ENCODE measurements at regions not wholly inside any gene's neighbourhood (a gene's known extent, or its start where the extent isn't known, plus 50 kb on each side); places are given as distances from the start of the nearest gene placed in this dataset.

DNA sequence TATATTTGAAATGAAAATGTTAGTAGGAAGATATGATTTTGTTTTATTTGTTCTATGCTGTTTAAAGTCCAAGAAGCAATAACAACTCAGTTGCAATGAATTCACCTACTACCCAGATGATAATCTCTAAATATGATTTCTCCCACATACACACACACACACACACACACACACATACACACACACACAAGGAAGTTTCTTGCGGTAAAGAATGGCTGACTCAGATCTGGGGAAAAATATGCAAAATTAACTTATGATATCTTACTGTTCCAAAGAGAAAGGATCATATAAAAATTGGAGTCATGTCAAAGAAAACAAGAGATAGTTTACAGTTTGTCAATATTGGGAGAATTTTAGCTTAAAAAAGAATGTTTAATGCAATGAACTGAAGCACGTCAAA lies 456.7 kb downstream of the SLC16A7 start:
- no peak for DNase-seq

DNA sequence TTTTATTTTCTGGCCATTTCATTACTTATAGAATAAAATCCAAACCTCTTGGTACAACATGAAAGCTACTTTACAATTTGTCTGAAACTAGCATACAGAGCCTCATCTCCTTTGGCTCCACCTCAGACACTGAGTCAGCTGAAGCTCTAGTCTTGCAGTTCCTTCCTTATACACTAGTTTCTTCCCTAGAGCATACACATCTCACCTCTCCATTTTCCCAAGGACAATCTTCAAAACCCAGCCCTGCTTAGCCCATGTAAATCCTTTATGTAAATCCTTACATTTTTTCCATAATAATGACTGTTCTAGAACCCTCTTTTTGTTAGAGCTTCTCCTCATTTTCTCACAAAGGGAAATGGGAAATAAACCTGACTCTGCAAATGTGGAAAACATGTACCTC lies 463.4 kb downstream of the SLC16A7 start:
- no peak for DNase-seq

DNA sequence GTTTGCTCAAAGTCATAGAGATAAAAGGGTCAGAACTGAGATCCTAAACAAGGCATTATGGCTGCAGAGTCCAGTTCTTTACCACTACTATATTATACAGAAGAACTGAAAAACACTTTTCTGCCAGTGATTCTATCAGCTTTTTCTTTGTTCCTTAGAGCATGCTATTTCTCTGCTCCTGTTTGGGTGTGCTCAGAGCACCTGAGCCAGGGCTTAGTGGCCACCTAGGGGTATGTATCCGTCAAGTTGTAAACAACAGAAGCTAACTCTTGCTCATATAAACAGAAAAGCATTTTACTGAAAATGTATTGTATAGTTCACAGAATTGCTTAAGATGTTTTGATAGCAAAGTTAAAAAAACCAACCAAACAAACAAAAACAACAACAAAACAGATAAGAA lies 470.8 kb downstream of the SLC16A7 start:
- no peak for DNase-seq

DNA sequence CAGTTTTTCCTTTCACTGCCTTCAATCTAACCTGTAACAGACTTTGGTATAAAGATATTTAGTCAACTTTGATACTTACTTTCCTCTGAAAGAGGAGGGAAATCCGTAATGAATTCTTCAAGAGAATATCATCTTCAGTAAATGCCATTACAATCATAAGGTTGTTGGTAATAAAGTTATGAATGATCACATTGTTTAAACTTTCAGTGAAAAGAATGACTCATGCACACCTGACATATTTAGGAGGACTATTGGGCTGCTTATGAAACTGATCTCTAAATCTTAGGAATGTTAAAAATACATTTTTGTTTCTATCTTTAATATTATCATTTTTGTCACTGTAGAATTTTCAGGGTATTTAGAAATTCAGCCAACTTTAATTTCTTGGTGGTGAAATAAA lies 474.7 kb downstream of the SLC16A7 start:
- DNase-seq = no peak

DNA sequence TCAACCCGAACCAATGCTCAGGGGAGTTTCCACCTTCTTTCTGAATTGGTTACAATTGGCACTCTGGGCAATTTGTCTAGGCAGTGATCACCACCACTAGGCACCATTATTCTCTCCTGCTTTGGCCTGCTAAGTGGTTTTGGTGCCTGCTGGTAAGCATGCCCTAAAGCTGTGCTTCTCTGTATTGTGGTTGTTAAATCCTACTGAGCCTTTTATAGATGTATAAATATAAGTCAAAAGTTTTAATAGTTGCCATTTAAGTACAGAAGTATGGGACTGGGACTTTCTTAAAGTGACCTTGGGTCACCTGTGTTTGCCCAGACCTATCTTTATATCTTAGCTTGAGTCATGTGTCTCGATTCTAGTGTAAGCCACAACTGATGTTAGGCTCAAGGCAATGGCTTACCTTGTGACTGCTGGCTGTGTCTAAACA lies 475.9 kb downstream of the SLC16A7 start:
- DNase-seq = no peak

DNA sequence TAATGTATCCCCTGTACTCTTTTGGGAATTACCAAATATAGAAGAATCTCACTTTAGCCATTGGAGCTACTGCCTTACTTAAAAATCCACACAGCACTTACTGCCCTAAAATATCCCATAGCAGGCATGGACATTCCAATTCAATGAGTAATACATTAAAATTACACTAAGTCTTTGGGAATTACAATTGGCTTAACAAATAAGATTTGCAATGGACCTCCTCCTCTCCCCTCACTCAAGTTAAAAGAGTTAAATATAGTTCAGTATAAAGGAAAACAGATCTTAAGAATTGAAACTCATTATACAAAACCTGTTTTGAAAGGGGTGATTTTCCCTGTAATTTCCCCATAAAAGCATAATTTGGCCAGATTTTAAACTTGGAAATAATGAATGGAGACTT lies 477.1 kb downstream of the SLC16A7 start:
- DNase-seq = no peak

DNA sequence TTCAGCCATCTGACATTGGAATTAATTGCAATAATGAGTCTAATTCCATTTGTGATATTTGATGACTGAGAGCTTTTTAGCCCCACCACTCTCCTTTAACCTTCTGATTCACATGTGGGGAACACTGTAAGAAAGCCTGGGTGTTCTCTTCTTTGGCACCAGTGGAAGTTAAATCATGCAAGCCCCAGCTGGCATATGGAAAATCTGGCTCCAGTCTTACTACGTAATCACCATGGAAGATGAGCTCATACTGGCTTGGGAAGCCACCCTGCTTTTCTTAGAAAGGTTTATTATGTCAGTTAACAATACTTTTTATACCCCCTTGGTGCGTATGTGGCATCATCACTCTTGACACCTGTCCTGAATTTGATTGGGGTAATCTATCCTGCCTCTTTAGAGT lies 479.3 kb downstream of the SLC16A7 start:
- DNase-seq = no peak

DNA sequence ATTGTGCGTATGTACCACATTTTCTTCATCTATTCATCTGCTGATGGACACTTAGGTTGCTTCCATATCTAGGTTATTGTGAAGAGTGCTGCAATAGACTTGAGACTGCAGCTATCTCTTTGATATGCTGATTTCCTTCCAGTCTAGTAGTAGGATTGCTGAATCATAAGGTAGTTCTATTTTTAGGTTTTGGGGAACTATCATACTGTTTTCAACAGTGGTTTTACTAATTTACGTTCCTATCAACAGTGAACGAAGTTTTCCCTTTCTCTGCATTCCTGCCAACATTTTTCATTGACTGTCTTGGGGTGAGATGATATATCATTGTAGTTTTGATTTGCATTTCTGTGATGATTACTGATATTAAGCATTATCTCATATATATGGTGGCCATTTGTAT lies 482.2 kb downstream of the SLC16A7 start:
- DNase-seq = peak; percentile 6

DNA sequence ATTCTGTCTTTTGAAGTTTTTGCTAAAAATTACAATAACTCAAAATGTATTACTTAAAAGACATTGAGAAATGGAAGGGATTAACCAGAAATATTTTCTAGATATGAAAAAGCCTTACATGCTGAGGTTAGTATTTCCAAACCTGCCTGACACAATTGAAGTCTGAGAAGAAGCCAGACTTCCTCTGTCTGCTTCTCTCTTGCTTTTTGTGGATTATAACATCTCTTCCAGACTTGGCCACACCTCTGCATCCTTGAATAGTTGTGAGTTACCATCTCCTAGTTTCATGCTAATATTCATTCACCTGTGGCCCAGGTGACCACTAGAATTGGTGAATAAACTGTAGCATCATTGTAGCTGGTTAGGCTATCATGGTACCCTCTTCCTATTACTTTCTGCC lies 497.6 kb downstream of the SLC16A7 start:
- no peak for DNase-seq

DNA sequence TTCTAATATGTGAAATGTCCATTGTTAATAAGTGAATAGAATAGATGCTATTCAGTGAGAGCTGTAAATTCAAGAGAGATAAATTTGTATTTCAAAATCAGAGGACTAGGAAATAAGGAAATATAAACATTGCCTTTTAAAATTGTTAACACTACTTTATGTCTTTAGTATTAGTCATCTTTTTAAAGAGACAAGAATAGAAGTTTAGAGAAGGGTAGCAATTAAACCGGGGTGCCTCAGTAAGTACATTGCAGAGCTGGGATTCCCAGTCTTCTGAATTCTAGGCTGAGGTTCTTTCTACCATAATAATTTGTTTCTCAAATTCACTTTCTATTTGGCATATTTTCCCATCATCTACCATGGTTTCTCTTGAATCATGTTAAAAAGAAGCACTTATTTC lies 498.6 kb downstream of the SLC16A7 start:
- no peak for DNase-seq

DNA sequence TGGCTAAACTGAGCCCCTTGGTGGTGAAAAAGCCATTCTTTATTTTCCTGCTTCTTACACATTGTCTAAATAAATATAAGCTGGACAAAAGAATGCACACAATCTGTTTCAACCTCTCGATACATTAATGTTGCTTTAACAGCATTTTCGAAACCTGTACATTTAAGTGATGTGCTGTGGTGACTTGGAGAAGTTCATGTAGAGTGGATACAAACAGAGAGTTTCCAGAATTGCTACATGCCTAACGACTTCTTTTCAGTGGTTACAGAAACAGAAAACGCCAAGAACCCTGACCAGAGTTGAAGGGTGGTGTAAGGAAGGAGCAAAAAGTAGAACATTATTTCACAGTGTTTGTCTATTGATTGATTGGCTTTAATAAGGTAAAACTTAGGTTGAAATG lies 500.9 kb downstream of the SLC16A7 start:
- DNase-seq = no peak

DNA sequence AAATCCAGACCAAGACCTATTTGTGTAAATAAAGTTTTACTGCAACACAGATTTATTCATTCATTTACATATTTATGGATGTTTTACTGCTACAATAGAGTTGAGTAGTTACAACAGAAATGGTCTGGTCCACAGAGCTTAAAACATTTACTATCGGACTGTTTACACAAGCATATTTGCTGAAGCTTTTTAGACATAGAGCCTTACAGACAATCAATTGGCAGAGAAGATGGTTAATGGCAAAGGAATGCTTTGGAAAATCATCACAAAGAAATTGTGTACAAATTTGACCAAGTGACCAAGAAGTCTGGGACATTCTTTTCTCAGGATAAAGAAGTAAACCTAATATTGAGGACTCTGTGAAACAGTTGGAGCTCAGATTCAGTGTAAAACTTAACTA lies 504.3 kb downstream of the SLC16A7 start:
- no peak for DNase-seq

DNA sequence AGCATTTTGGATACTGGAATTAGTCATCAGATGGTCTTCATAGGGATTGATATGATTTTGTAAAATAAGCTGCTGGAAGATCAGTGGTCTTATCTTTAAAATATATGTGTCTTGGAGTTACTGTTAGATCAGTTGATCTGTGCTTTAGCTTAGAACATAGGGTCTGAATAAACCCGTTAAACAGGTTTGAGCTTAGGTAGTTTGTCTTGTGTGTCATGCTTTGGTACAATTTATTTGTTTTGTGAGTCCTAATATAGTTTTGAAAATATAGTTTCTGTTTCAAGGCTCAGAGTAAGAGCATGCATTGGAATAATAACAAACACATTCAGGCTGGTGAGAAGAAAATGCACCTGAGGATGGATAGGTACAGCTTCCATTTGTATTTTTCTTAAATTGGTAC lies 505.0 kb downstream of the SLC16A7 start:
- no peak for DNase-seq

DNA sequence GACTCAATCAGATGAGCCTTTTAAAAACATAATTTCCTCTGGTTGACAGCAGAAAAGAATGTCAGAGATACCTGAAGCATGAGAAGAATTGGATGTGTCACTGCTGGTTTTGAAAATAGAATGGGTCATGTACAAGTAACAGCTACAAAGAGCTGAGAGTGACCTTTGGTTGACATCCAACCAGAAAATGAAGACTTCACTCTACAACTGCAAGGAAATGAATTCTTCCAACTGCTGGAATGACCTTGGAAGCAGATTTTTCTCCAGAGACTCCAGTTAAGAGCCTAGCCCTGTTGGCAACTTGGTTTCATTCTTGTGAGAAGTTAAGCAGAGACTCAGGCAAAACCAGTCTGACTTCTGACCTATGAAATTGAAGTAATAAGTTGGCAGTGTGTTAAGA lies 505.9 kb downstream of the SLC16A7 start:
- DNase-seq = no peak

DNA sequence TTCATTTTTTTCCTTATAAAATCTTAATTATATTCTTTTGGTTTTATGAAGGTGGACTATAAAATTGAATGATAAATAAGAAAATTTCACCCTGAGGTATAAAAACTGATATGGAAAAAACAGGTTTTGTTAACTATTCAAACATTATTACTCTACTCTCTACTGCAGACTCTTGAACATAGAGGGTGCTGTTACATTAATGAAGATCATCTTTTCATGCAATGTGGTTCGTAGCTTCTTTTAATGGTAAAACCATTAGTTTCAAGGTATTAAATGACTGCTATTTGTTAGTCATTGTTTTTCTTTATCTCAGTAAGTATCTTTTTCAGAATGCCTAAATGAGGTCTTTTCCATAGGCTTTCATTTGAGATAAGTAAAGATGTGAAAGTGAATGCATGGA lies 510.4 kb downstream of the SLC16A7 start:
- peak; percentile 58 for DNase-seq

DNA sequence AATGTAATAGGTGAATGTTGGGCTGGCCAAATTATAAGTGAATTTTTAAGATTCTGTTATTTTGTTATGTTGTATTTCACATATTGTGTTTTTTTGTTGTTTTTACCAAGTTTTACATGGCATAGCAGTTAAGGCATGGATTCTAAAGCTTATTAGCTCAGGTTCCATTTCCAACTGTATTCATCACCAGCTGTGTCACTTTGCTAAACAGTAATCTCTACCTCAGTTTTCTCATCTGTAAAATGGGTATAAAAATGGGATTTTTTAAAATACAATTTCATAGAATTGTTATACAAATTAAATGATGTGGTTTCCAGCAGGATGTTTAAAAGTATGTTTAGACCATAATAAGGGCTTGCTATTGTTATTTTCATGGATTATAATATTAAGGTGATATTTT lies 512.2 kb downstream of the SLC16A7 start:
- DNase-seq = no peak

DNA sequence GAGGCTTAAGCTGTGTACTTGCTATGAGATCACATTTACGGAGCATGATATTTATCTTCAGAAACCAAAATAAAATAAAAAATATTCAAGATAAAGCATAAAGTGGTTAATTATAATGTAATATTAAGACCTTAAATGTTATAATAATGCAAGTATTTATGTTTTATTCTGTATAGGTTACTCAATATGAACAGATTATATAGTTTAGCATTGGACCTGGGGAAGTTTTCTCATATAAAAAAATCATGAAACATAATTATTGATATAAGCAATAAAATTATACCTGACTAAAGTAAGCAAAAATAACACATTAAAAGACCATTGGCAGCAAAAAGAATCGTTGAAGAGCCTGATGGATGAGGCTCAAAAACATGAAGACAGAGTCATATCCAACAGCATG lies 516.2 kb downstream of the SLC16A7 start:
- DNase-seq = no peak

DNA sequence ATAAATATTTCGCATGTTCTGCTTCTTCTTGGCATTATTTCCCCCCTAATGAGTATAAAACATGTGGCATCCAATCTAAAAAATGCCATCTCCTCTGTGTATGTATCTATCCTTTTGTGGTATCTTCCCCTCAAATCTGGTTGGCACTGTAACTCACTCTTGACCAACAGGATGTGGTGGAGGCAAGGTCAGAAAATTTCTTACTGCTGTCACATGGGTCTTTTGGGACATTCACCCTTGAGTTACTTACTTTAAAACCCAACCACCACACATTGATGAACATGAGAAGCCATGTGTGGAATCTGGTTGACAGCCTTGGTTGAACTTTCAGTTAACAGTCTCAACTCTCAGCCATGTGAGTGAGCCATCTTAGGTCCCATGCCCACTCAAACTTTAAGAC lies 516.9 kb downstream of the SLC16A7 start:
- no peak for DNase-seq

DNA sequence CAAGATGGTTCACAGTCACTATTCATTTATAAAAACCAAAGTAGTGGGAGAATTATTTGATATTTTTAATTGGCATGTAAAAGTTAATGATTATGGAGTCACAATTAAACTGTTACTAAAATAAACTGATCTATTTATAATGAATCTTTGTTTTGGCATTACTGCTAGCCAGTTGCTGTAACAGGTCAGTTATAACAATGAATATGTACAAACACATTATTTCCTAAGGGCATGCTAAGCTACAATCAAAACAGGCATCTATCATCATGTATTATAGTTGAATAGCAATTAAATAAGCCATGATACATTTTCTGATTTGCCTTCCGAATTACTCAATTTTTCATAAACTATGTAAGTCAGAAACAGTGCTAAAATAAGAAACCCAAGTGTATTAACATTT lies 518.3 kb downstream of the SLC16A7 start:
- DNase-seq = no peak

DNA sequence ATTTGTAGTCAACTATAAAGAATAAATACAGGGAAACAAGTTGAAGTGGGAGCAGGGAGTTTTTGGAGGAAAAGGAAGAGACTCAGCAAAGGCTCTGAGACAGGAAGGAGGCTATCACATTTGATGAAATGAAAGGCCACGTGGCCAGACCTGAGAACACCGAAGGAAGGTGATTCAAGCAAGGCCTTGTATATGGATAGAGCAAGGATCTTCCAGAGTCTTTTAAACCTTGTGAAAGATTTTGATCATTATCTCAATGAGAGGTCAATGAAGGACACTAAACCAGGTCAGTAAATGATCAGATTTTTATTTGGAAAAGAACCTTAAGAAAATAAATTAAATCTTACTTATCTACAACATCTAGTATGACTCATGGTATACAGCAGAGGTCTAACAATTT lies 523.5 kb downstream of the SLC16A7 start:
- no peak for DNase-seq

DNA sequence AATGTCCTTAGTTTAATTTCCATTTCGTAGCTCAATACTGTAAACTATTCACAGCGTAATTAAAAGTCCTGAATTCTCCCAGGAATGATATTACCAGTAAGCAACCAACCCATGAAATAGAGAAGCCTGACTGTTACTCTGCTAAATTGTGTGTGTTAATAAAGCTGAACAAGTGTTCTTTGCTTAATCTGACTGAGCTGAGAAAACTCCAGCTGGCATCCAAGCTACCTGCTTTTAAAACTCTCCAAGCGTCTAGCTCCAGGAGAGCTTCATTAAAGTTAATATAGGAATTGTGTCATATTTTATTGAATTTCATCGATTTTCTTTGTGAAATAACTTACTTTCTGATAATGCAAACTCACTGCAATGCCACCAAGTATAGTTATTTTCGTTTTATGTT lies 524.4 kb downstream of the SLC16A7 start:
- DNase-seq = no peak

DNA sequence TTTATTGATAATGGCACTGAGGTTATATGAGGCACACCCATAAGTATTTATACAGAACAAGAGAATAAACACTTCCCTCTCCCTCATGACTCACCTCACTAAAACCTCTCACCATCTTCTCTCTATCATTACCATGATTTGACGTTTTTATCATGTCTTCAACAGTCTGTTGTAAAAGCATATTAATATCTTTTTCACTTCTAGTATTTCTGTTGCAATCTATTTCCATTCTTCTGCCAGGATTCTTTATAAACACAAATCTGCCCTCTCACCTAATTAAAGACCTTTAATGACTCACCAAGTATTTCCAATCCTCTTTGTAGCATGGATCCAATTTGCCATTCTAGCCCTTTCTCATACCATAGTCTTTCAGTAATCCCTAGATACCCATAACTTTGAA lies 527.7 kb downstream of the SLC16A7 start:
- no peak for DNase-seq

DNA sequence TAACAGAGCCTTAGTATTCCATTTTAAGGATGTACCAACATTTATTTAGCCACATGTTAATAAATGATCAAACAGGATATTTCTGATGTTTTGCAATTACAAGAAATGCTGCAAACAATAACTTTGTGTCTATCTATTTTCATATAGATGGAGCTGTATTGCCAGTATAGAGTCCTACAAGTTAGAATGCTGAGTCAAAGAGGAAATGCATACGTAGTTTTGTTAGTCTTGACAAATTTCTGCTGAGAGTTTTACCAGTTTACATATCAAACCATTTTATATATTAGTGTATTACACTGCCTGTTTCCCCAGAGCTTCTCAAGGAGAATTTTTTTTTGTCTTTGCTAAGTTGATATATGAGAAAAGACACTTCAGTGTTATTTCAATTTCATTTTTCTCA lies 541.7 kb downstream of the SLC16A7 start:
- no peak for DNase-seq

DNA sequence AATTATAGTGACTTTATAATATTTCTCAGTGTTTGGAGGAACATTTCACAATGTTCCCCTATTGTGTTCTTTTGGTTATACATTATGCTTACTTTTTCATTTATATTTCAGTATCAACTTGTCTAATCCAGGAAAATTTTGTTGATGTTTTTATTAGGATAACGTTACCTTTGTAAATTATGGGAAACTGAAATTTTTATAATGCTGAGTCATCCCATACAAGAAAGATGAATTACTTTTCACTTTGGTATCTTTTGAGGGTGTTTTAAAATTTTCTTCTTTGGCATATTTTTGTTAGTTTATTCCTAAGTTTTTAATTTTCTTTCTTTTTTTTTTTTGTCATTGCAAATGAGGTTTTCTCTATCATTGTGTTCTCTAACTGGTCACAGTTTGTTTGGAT lies 542.7 kb downstream of the SLC16A7 start:
- DNase-seq = no peak

DNA sequence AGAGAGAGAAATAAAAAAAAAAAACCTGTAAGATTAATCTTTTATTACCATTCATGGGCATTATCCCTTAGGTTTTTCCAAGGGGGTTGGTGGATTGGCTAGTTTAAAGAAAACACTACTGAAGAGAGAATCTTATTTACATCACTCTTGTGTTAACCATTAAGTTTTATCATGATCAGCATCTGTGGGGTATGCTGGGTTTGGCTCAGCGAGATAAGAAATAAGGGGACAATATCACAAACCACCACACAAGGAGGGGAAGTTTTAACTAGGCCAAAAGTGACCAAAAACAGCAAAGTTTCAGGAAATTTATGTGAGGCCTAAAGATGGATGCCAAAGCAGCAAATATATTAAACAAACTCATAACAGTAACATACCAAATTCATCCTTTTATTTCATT lies 548.6 kb downstream of the SLC16A7 start:
- peak; percentile 94 for DNase-seq

DNA sequence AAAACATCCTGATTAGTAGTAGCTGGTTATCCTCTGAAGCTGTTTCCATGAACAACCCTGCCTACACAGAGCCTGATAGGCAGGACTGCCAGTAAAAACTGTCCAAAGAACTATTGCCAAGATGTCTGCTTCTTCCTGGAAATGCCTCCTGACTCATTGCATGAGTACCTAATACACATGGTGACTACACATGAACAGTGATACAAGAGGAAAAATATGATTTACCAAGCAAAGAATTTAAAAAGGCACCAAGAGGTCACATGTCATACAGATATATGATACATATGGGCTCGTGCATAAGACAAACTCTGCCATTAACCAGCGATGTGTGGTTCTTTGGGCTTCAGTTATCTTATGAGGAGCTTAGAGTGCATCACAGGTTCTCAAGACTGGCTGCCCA lies 552.3 kb downstream of the SLC16A7 start:
- DNase-seq = peak; percentile 72
